HG03039 (cell line): ENCODE measurements at regions not wholly inside any gene's neighbourhood (a gene's known extent, or its start where the extent isn't known, plus 50 kb on each side); places are given as distances from the start of the nearest gene placed in this dataset.
"Not testable (repeated sequence)": the region's sequence is repeated elsewhere in the genome, so short reads cannot be mapped to it uniquely, and the experiment has no call there.

Source experiments
- ATAC-seq: cut with Tn5 transposase; IDR thresholded peaks from one replicate; pipeline ENCODE4 v1.9.1; 2021; ENCODE audit warnings: mild to moderate bottlenecking, moderate library complexity; ENCODE audit not compliant: unreplicated experiment

DNA sequence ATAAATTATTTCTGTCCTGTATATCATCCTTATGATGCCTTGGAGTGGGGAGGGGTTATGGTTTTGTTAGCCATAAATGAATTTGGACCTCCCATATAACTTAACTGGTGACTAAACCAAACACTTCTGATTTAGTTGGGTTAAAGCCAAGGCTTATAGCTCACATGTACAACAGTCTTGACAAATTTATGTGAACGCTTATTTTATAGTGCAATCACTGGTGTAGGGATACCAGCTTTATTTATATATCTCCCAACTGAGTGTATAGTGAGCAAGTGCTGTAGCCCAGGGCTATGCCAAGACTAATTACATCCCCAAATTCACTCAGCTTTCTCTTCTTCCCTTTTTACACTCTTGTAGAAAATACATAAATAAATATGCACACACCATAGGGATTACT is 956.2 kb downstream of the SORCS3 start:
- ATAC-seq: no peak

DNA sequence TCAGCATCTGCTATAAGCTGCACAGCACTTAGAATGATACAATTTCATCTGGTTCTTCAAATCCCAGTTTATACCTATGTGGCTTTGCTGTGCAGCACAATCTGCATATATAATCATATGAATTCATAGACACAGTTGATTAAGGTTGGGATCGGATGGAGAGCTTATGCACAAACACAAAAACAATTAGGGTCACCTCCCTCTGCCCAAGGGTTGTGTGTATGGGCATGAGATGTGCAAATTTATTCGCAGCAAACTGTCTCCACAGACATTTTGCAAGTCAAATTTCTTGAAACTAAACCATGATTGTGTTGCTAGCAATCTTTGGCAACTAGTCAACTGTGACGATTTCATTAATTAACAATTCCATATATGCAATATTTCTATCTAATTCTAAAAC is 955.7 kb downstream of the SORCS3 start:
- ATAC-seq: no peak

DNA sequence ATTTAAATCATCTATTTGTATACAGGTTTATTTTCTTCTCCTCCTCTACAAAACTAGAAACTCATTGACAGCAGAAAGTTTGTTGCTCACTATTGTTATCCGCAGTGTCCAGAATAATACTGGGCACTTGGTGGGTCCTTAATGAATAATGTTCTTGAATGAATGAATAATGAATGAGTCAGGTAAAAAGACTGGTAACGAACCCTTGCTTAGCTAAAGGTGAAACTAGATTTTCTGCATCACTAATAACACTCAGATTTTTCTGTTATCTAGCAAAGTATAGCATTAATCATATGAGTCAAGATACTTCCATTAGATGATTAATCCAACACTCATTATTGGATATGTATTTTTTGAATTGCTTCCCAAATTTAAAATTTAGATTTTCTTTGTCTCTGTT is 953.2 kb downstream of the SORCS3 start:
- ATAC-seq: no peak

DNA sequence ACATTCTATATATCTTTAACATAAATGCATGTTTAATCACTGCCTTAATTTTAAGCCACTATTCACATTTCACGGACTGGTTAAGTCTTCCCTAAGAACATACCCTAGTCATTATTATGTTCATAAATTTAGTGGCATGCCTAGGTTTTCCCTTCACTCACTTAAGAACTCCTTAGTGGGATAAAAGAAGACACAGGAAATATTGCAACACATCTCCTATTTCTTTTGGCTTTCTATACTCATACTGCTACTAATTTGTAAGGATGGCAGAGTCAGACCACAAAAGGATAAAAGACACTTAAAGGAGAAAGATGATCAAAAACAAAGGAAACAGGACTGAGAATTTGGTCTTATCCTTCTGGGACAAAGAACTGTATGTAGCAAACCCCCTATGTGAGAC is 951.4 kb downstream of the SORCS3 start:
- no peak for ATAC-seq

DNA sequence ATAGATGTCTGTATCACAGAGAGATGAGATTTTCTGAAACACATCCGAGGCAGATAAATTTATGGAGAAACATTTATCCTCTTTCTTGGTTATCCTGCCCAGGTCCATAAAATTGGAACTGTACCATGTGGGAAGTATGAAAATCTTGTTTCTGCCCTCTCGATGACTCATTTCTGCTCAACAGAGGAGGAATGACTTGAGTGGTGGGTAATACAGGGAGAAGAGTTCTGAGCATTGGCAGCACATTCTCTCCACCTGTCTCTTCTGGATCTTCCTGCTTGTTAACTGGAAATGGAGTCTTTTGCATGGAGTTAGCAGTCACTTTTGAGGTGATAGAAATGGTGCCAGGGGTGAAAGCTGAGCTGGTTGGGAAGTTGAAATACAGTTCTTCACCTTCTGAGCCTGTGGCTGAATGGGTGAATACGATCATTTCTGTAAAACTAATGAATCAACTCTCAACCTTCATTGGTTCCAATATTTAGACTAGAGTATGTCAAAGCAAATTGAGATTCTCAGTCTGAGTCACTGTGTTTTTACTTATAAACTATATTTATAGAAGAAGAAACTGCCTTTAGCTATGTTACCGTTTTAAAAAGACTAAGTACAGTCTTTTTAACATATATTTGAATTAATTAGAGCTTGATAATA is 945.5 kb downstream of the SORCS3 start:
- ATAC-seq: no peak

DNA sequence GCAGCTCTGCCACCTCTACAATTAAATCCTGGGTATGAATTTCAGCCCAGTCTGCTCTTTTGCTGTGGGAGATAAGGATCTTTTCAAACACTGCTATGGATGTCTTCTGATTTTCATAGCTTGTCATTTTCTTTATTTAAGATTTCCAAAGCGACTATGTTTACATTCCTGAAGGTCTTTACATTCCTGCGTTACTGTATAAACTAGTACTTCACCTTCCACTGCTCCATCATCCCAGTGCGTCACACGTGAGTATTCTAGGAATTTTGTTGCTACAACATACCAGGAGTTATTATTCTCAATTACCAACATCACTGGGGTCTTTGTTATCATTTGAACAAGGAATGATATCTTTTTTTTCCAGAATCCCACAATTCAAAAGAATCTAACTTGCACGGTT is 944.7 kb downstream of the SORCS3 start:
- ATAC-seq: no peak

DNA sequence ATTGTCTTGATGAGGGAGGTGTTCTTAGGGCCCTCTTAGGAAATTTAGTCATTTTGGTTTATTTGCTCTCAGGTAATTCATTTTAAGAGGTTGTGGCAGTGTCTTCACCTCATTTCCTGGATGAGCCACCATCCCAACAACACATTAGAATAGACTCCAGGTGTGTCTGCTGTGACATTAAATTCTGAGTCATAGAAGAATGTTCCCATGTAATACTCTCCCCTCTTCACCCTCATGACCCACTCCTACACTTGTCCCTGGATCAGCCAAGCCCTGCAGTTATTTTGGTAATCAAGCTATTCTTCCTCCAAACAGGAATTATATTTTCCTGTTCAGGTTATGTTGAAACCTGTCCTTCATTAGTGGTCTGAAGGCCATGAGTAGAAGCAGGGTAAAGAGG is 944.1 kb downstream of the SORCS3 start:
- no peak for ATAC-seq

DNA sequence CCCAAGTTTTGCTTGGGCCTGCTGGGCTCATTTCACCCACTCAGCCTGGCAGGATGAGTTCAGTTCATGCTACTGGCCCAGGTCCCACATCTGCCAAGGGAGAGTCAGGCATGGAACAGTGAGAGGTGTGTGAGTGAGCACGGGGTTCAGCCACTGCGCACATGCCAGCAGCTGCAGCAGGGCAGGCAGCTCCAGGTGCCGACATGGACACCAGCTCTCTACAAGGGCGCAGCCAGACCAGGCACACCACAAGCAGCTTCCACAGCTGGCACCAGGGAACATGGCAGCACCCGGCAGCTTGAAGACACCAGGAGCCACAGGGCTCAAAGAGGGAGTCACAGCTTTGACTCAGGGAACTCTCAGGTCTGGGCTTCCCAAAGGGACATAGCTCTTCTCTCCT is 938.0 kb downstream of the SORCS3 start:
- no peak for ATAC-seq

DNA sequence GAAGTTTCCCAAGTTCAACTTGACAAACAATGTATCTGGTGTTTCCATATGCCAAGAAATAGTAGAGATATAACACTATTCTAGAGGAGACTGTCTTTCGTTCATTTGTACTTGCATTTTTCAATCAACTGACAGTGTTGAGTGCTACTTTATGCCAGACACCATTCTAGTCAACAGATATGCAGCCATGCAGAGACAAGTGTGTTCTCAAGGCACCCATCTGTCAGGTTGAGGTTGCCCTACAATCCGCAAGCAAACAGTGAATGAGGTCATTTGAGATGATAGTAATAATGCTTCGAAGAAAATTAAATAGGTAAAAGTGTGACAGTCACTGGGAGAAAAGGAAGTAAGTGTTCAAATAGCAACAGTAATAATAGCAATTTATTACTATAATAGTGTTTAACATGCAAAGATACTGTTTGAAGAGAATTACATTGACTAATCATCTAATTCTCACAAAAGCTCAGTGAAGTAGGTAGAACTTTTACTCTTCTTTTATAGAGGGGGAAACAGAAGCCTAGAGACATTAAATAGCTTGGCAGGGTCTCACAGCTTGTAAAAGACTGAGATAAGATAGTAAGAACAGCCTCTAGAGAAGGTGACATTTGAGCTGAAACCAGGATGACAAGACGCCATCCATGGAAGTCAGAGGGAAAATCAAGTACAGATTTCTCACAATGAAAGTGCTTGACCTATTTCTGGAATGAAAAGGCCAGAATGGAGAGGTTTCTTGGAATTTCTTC is 936.9 kb downstream of the SORCS3 start:
- no peak for ATAC-seq

DNA sequence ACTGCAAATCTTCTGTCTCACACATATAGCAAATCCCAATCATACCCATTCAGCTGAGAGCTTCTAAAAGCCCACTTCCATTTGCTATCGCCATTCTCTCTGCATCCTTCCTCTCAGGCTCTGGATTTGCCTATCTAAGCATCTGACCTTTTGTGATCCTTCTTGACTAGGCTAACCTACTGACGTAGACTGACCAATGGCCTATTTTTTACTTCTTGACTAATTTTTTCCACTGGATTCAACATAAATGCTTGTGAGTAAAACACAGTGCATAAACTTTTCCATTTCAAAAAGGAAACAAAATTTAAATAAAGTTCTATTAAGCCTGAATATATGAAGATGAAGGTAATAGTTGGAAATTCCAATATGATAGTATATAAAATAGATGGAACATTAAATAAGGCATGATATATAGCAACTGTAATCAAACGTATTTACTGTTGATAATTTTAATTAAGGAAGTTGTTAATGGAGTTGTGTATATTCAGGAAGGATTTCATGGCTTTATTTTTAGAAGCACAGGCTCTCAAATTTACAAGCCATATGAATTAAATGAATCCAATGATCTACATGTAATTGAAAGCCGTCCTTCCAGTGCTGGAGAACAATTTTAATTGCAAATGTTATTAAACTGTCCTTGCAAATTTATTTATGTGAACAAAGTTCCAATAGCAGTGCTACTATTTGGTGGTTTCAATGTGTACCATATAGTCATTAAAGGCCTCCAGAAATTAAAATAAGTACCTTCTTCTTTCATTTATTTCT is 918.4 kb downstream of the SORCS3 start:
- ATAC-seq: no peak

DNA sequence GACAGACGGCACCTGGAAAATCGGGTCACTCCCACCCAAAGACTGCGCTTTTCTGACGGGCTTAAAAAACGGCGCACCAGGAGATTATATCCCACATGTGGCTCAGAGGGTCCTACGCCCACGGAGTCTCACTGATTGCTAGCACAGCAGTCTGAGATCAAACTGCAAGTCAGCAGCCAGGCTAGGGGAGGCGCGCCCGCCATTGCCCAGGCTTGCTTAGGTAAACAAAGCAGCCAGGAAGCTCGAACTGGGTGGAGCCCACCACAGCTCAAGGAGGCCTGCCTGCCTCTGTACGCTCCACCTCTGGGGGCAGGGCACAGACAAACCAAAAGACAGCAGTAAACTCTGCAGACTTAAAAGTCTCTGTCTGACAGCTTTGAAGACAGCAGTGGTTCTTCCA is 909.4 kb downstream of the SORCS3 start:
- not testable (repeated sequence) for ATAC-seq

DNA sequence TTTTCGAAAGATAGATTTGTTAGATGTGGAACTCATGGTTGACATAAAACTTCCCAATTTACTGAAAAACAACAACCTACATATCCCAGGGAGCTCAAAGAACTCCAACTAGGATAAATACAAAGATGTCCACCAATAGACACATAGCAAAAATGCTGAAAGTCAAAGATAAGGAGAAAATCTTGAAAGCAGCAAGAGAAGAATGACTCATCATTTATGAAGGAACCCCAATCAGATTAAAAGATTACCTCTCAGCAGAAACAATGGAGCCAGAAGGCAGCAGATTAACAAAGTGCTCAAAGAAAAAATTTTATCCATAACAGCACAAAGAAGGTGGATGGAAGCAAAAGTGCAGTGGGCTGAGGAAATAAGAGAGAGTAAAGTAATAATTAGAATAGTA is 908.6 kb downstream of the SORCS3 start:
- no peak for ATAC-seq

DNA sequence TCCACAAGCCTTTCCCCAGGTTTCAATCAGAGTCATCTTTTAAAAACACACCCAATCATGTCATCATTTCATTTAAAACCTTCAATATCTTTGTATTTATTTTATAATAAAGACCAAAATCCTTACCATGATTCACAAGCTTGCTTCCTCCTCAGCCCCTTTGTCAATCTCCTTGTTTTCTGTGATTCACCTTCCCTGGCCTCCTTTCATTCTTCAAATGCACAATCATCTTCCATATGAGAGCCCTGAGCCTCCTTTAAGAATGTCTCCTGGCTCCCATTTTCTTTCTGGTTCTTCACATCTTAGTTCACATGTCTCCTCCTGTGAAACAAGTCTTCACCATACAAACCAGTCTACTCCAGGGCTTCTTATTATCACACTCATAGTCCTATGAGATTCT is 904.0 kb downstream of the SORCS3 start:
- ATAC-seq: no peak

DNA sequence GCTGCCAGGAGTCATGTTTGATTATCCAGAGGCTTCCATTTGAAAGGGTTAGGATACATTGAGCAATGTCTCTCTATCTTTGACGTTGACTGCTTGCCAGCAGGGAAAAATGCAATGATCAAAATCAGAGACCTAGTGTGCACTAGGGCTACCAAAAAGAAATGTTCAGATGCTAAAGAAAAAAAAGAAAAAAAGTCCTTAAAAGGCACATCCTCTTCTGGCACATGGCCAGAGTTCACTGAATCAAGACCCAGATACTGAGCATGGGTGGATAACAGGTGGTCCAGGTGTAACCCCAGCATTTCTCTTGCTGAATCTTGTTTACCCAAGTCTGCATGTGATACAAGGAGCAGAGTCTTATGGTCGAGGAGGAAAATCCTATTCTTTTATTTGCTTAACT is 899.3 kb downstream of the SORCS3 start:
- no peak for ATAC-seq

DNA sequence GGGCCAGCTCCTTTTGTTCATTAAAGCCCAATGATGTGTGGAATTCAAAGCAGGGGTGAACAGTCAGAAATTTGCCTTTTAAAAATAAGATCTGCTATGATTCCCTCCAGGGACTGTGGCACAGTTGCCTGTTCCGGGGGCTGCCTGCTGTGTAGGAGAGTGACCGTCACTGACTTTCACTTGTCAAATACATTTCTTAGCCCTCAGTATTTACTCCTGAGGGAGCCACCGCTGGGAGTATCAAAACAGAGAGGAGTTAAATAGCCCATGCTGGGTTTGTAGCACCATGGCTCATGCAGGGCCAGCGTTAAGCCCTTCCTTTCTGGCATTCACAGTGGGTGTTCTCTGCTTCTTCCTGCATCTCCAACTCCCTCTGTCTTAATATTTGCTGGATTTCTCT is 897.8 kb downstream of the SORCS3 start:
- ATAC-seq: no peak

DNA sequence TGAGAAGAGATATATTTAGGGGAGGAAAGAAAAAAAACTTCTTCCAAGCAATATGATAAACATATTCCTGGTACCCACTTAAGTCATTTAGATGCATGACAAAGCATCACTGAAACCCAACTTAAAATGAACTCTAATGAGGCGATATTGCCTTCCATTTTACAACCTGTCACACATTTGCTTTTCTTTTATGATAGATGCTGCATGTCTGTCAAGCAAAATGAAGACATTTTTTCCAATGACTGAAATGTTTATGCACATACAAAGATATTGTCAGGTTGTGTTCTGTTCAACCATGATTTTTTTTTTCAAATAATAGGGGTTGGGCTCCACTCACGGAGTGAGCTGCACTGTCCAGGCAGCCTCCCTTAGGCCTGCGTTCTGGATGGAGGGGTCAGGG is 894.4 kb downstream of the SORCS3 start:
- ATAC-seq: no peak

DNA sequence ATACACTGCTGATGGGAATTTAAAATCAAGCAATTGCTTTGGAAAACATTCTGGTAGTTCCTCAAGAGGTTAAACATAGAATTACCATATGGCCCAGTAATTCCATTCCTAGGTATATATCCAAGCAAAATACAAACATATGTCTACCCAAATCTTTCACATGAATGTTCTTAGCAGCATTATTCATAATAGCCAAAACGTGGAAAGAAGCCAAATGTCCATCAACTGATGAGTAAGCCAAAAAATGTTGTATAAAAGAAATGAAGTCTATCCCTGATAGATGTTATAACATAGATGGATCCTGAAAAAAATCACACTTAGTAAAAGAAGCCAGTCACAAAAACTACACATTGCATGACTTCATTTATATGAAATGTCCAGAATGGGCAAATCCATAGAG is 893.0 kb downstream of the SORCS3 start:
- ATAC-seq: no peak

DNA sequence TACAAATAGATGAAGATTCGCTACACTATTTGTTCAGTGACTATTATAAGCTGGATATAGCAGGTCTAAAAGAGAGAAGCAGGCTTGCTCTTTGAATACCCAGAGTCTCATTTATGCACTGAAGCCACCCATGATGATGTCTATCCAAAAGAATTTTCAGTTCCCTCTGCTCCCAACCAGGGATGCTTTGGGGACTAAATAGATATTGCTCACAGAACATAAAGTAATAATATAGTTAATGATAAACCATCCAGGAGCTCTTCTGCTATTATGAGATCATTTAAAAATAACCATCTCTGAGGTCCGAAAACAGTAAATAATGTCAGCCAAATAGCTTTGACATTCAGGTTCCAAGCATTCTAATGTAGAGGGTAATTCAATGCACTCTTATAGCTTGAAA is 875.4 kb downstream of the SORCS3 start:
- ATAC-seq: no peak

DNA sequence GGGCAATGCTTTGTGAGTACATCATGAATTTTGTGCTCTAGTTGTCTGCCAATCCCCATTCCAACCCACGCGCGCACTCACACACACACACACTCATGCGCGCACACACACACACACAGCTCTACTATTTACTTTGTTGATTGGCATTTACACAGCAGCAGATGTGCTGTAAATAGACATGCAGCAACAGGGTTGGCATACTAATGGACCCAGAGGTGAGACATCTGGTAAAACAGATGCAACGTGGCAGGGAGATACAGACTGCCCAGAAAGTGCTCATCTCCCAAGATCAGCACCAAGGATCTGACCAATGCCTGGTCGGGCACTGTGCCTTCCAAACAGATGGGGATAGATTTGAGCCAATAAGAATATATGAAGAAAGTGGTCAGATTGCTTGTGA is 873.0 kb downstream of the SORCS3 start:
- no peak for ATAC-seq

DNA sequence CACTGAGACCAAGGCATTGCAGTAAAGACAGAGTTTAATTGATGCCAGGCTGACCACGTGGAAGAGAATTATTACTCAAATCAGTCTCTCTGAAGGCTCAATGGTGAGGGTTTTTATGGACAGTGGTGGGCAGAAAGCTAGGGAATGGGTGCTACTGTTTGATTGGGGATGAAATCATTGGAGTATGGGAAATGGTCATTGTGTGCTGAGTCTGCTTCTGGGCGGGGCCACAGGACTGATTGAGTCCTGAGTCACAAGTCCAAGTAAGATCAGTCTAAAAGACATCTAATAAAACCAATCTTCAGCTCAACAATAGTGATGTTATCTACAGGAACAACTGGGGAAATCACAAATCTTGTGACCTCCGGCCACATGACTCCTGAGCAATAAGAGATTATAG is 868.4 kb downstream of the SORCS3 start:
- ATAC-seq: no peak

DNA sequence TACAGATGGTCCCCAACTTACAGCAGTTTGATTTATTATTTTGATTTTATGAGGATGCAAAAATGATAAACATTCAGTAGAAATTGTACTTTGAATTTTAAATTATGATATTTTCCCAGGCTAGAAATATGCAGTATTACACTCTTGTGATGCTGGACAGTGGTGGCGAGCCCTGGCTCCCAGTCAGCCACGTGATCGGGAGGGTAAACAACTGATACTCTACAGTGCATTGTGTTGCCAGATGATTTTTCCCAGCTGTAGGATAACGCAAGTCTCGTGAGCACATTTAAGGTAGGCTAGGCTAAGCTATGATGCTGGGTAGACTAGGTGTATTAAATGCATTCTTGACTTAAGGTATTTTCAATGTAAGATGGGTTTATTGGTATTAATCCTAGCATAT is 865.2 kb downstream of the SORCS3 start:
- ATAC-seq: no peak

DNA sequence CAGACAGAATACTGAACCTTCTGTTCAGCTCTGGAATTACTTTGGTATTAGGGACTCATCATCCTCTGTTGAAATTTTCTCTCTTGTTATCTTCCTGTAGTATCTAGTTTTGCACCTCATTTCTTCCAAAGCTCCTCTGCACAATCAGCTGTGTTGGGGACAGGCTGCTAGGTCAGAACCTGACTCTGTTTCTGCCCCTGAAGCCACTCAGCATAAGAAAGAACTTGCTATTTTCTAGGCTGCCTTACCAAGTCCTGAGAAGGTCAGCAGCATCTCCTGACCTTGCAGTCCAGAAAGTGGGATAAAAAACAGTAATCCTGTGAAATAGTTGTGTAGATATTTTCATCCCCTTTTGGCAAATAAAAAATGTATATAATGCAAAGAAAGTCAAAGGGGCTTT is 862.6 kb downstream of the SORCS3 start:
- ATAC-seq: no peak
